Tibial nerve (tissue), 4 donors: ENCODE measurements at regions not wholly inside any gene's neighbourhood (a gene's known extent, or its start where the extent isn't known, plus 50 kb on each side); places are given as distances from the start of the nearest gene placed in this dataset.

Experiments
- DNase-seq, 2 donors: peaks; one replicate each; pipeline ENCODE4 v3.0.0-alpha.2; 2019; ENCODE audit warnings: low spot score in 2 of 2
- H3K27ac ChIP-seq, 4 donors: fragments of 200-600 bp; sonication (generic) in 3 of 4; one replicate each; pipeline ENCODE4 v1.5.1; 2017 to 2019; ENCODE audit warnings: mild to moderate bottlenecking in 1 of 4
- H3K27me3 ChIP-seq, 2 donors: fragments of 200-600 bp; sonication (generic) in 1 of 2; one replicate each; pipeline versions ENCODE4 v1.5.1 to v1.6.0; 2017 to 2019
- H3K36me3 ChIP-seq, 3 donors: fragments of 200-600 bp; sonication (generic); one replicate each; pipeline ENCODE4 v1.5.1; 2018 to 2019
- H3K4me1 ChIP-seq, 4 donors: fragments of 200-600 bp; sonication (generic) in 3 of 4; one replicate each; pipeline ENCODE4 v1.5.1; 2017 to 2019
- H3K4me3 ChIP-seq, 4 donors: fragments of 200-600 bp; sonication (generic) in 3 of 4; one replicate each; pipeline ENCODE4 v1.5.1; 2017 to 2019; ENCODE audit warnings: mild to moderate bottlenecking in 1 of 4, moderate library complexity in 1 of 4
- H3K9me3 ChIP-seq, 4 donors: fragments of 200-600 bp; sonication (generic) in 3 of 4; one replicate each; pipeline ENCODE4 v1.5.1; 2017 to 2019
- CTCF ChIP-seq, 5 experiments: fragments of 200-600 bp in 3 of 5; fragments of 450-650 bp in 2 of 5; sonication (generic) in 3 of 5; IDR thresholded peaks; one replicate each; pipeline ENCODE4 v1.5.1; 2016 to 2019; ENCODE audit warnings: antibody characterized with exemption in 5 of 5, mild to moderate bottlenecking in 3 of 5, moderate library complexity in 2 of 5
- EP300 ChIP-seq, 2 donors: sonication (generic); formaldehyde crosslinking; IDR thresholded peaks; one replicate each; pipeline ENCODE4 v1.6.1; 2017; ENCODE audit warnings: antibody characterized with exemption in 2 of 2, mild to moderate bottlenecking in 1 of 2
- POLR2A ChIP-seq, 2 donors: fragments of 450-650 bp; IDR thresholded peaks; one replicate each; pipeline ENCODE4 v1.6.1; 2017; ENCODE audit warnings: antibody characterized with exemption in 2 of 2, mild to moderate bottlenecking in 2 of 2, moderate library complexity in 2 of 2
- WGBS, 2 donors: methylation state at CpG; one replicate each; pipeline ENCODE4 v1.1.5; 2018; 5-methylcytosine and 5-hydroxymethylcytosine counted together

DNA sequence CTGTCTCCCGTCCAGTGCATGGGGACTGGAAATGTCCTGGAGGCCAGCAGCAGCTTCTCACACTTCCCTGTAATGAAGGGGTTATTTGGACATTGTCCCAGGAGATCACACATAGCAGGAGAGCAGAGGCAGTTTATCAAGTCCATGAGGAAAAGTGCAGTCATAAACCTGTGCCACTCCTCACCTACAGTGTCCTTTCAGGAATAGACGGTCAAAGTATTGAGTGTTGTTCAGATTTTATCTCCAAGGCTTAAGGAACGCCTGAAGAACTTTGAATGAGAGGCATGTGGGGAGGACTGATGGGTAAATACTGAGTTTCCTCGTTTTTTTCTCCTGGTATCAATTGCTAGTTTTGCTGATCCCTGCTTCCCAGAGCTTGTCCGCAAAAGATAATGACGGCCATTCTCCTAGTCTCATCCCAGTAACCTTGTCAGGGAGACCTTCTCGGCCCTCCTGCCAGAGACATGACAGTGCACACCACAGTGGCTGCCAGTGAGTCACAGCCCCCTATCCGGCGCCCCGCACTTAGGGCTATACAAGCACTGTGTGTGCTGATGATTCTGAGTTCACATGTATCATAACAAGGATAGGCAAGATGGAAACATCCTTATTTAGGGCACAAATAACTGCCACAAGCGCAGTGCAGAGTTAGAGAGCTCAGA lies 495.5 kb upstream of the MGMT start:
- Histone ChIP-seq H3K4me3 (no peak overlapping the region), H3K27me3 (no peaks in the 10 kb centered on the region), H3K36me3 (no peaks in the 10 kb centered on the region), H3K9me3 (no peaks in the 10 kb centered on the region), H3K4me1 (no peaks in the 10 kb centered on the region), H3K27ac (no peak overlapping the region)
- 82 to 86% methylated on average over 11 of the region's 11 CpGs for WGBS, 2 donors
- DNase-seq = no peak
- no peak for TF ChIP-seq CTCF (IDR thresholded peaks at IDR 0.05)
- TF ChIP-seq EP300 (IDR thresholded peaks at IDR 0.05) = no peak
- no peak for TF ChIP-seq POLR2A (IDR thresholded peaks at IDR 0.05)

GRCh38 chr10:128972036-128972405 lies 495.0 kb upstream of the MGMT start:
- no peaks in the 10 kb centered on the region for H3K27me3 ChIP-seq
- no peaks in the 10 kb centered on the region for H3K4me1 ChIP-seq
- no peak overlapping the region for H3K27ac ChIP-seq
- H3K4me3 ChIP-seq = no peak overlapping the region
- DNase-seq = no peak
- no peaks in the 10 kb centered on the region for H3K9me3 ChIP-seq
- TF ChIP-seq EP300 (IDR thresholded peaks at IDR 0.05) (no peak), POLR2A (IDR thresholded peaks at IDR 0.05) (no peak), CTCF (IDR thresholded peaks at IDR 0.05) (no peak)
- H3K36me3 ChIP-seq = no peaks in the 10 kb centered on the region
- 90 to 98% methylated on average over 2 of the region's 2 CpGs for WGBS, 2 donors

DNA sequence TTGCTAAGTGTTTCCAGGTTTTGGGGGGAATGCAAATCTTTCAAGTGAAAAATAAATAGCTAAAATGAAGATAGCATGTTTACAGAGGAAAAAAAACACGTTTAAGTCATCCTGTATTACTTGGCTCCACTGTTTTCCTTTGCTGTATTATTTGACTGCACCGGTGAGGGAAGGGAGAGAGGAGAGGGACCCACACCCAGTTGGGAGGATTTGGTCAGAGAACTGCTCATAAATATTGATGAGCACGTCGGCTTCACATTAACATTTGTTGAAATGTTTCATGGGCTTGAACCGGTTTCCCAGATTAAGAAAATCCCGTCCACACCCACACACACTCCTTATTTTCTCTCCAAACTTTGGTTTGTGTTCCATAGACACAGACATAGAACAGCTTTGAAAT lies 493.8 kb upstream of the MGMT start:
- Histone ChIP-seq H3K27me3 (no peaks in the 10 kb centered on the region), H3K4me3 (no peak overlapping the region), H3K27ac (no peak overlapping the region), H3K9me3 (no peaks in the 10 kb centered on the region), H3K36me3 (no peaks in the 10 kb centered on the region), H3K4me1 (no peaks in the 10 kb centered on the region)
- DNase-seq = no peak
- TF ChIP-seq EP300 (IDR thresholded peaks at IDR 0.05) (no peak), POLR2A (IDR thresholded peaks at IDR 0.05) (no peak), CTCF (IDR thresholded peaks at IDR 0.05) (no peak)
- WGBS, 2 donors = 51 to 58% methylated on average over 6 of the region's 6 CpGs

DNA sequence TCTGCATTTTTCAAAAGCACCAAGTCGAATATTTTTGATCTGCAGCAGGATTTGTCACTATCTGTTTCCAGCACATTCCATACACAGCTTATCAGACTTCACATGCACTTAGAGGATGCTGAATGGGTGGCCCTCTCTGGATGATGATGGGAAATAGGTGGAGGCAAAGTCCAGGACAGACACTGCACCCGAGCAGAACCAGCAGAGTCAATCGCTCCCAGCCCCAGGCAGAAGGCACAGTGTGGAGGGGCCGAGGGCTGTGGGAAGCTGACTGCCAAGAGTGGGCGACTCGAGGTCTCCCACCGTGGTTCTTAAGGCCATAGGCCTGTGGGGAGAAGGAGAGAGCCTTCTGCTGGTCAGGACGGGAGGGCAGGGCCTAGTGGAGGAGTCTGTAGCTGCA lies 490.2 kb upstream of the MGMT start:
- no peak overlapping the region for H3K27ac ChIP-seq
- no peaks in the 10 kb centered on the region for H3K9me3 ChIP-seq
- DNase-seq = no peak
- no peak for TF ChIP-seq POLR2A (IDR thresholded peaks at IDR 0.05)
- TF ChIP-seq CTCF (IDR thresholded peaks at IDR 0.05) = no peak
- TF ChIP-seq EP300 (IDR thresholded peaks at IDR 0.05) = no peak
- no peak overlapping the region for H3K4me3 ChIP-seq
- WGBS, 2 donors = 80 to 84% methylated on average over 8 of the region's 8 CpGs
- no peaks in the 10 kb centered on the region for H3K36me3 ChIP-seq
- H3K27me3 ChIP-seq = no peaks in the 10 kb centered on the region
- no peaks in the 10 kb centered on the region for H3K4me1 ChIP-seq

DNA sequence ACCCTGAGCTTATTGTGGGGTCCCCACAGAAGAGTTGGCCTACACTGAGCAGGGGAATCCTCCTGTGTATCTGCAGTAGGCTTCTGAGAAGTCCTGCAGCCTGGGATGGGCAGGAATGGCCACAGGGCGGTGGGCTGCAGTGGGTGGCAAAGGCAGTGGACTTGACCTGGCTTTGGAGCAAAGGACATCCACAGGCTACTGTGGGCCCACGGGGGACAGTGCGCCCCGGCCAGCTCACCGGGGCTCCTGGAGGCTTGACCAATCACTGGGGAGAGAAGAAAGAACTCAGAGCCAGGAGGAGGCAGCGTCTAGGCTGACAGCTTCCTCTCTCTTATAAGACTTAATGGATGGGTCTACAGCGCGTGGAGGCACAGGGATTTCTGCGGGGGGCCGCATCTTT lies 488.8 kb upstream of the MGMT start:
- TF ChIP-seq CTCF (IDR thresholded peaks at IDR 0.05) (no peak), EP300 (IDR thresholded peaks at IDR 0.05) (no peak), POLR2A (IDR thresholded peaks at IDR 0.05) (no peak)

More for the DNA sequence above, 488.8 kb upstream of the MGMT start:
- 89 to 96% methylated on average over 10 of the region's 10 CpGs for WGBS, 2 donors
- no peaks in the 10 kb centered on the region for H3K36me3 ChIP-seq
- no peak overlapping the region for H3K4me3 ChIP-seq
- H3K9me3 ChIP-seq = no peaks in the 10 kb centered on the region
- no peaks in the 10 kb centered on the region for H3K27me3 ChIP-seq
- no peak for DNase-seq
- no peak overlapping the region for H3K27ac ChIP-seq
- no peaks in the 10 kb centered on the region for H3K4me1 ChIP-seq
